HEK293 (cell line): ENCODE measurements at regions not wholly inside any gene's neighbourhood (a gene's known extent, or its start where the extent isn't known, plus 50 kb on each side); places are given as distances from the start of the nearest gene placed in this dataset.

Experiments
- CTCF ChIA-PET: fragments of 350-600 bp; formaldehyde crosslinking; extraction: SDS; loops from one replicate; lab custom pipeline; 2021; ENCODE audit warnings: antibody characterized with exemption; lab: Yijun Ruan, JAX
- POLR2A ChIA-PET: fragments of 300-600 bp; formaldehyde crosslinking; extraction: SDS; loops from one replicate; lab custom pipeline; 2020; ENCODE audit warnings: antibody characterized with exemption, inconsistent platforms; lab: Yijun Ruan, JAX
- H3K27ac ChIP-seq: fragments of 200-500 bp; sonication (Bioruptor generic); 2 replicates; pipeline ENCODE4 v1.5.1; 2014; ENCODE audit warnings: low read depth, low read length, control low read depth, inconsistent platforms; ENCODE audit errors: extremely low read depth
- H3K36me3 ChIP-seq, 2 experiments: fragments of 200-500 bp in 1 of 2; sonication (Bioruptor generic) in 1 of 2; 1 replicate in 1 of 2; 2 replicates in 1 of 2; pipeline ENCODE4 v1.5.1; 2014 to 2017; ENCODE audit warnings: inconsistent platforms in 2 of 2, low read length in 2 of 2; ENCODE audit not compliant: control insufficient read depth in 2 of 2, insufficient read depth in 1 of 2
- H3K4me1 ChIP-seq: fragments of 200-500 bp; sonication (Bioruptor generic); 2 replicates; pipeline ENCODE4 v1.5.1; 2014; ENCODE audit warnings: mild to moderate bottlenecking, low read length, inconsistent platforms; ENCODE audit not compliant: control insufficient read depth, insufficient read depth
- H3K4me3 ChIP-seq: 2 replicates; pipeline ENCODE4 v1.5.1; 2011; ENCODE audit warnings: low read depth, mild to moderate bottlenecking, control low read depth, low read length, moderate library complexity
- H3K9me3 ChIP-seq: fragments of 200-500 bp; sonication (Bioruptor generic); 2 replicates; pipeline ENCODE4 v1.5.1; 2014; ENCODE audit warnings: low read depth, low read length, inconsistent platforms; ENCODE audit not compliant: control insufficient read depth, insufficient read depth
- BCL11B ChIP-seq: fragments of 450-650 bp; formaldehyde crosslinking; IDR thresholded peaks from 2 replicates; pipeline ENCODE4 v1.5.1; 2016; ENCODE audit warnings: low read depth, missing biosample characterization, missing genetic modification characterization
- KLF1 ChIP-seq: fragments of 450-650 bp; formaldehyde crosslinking; IDR thresholded peaks from 2 replicates; pipeline ENCODE4 v1.5.1; 2016; ENCODE audit warnings: missing biosample characterization, missing genetic modification characterization
- OVOL3 ChIP-seq: fragments of 450-650 bp; formaldehyde crosslinking; IDR thresholded peaks from 2 replicates; pipeline ENCODE4 v1.5.1; 2016; ENCODE audit warnings: missing biosample characterization, missing genetic modification characterization
- ZFHX2 ChIP-seq: fragments of 450-650 bp; formaldehyde crosslinking; conservative IDR thresholded peaks from 2 replicates; pipeline ENCODE4 v1.5.1; 2016; ENCODE audit warnings: missing biosample characterization, missing genetic modification characterization
- ZIC2 ChIP-seq: fragments of 450-650 bp; formaldehyde crosslinking; IDR thresholded peaks from 2 replicates; pipeline ENCODE4 v1.5.1; 2016; ENCODE audit warnings: missing biosample characterization, missing genetic modification characterization
- ZNF112 ChIP-seq: fragments of 450-650 bp; formaldehyde crosslinking; IDR thresholded peaks from 2 replicates; pipeline ENCODE4 v1.5.0; 2017; ENCODE audit warnings: missing biosample characterization, missing genetic modification characterization
- ZNF155 ChIP-seq: fragments of 450-650 bp; formaldehyde crosslinking; IDR thresholded peaks from 2 replicates; pipeline ENCODE4 v1.5.1; 2016; ENCODE audit warnings: missing biosample characterization, missing genetic modification characterization
- ZNF16 ChIP-seq: fragments of 450-650 bp; formaldehyde crosslinking; IDR thresholded peaks from 2 replicates; pipeline ENCODE4 v1.5.1; 2016; ENCODE audit warnings: low read depth, missing biosample characterization, missing genetic modification characterization
- ZNF2 ChIP-seq: fragments of 450-650 bp; formaldehyde crosslinking; IDR thresholded peaks from 2 replicates; pipeline ENCODE4 v1.5.1; 2016; ENCODE audit warnings: missing biosample characterization, missing genetic modification characterization
- ZNF274 ChIP-seq, 2 experiments: fragments of 200-500 bp in 1 of 2; fragments of 450-650 bp in 1 of 2; sonication (Bioruptor generic) in 1 of 2; formaldehyde crosslinking in 1 of 2; IDR thresholded peaks; 2 replicates each; pipeline versions ENCODE4 v1.5.1 to v1.6.1; 2014 to 2016; ENCODE audit warnings: borderline replicate concordance in 1 of 2, inconsistent platforms in 1 of 2, low read length in 1 of 2, missing biosample characterization in 1 of 2, missing genetic modification characterization in 1 of 2
- ZNF350 ChIP-seq: fragments of 450-650 bp; formaldehyde crosslinking; IDR thresholded peaks from 2 replicates; pipeline ENCODE4 v1.5.0; 2017; ENCODE audit warnings: missing biosample characterization, mild to moderate bottlenecking, missing genetic modification characterization
- ZNF366 ChIP-seq: fragments of 450-650 bp; formaldehyde crosslinking; conservative IDR thresholded peaks from 2 replicates; pipeline ENCODE4 v1.5.1; 2016; ENCODE audit warnings: missing biosample characterization, missing genetic modification characterization
- ZNF426 ChIP-seq: fragments of 450-650 bp; formaldehyde crosslinking; IDR thresholded peaks from 2 replicates; pipeline ENCODE4 v1.5.1; 2017; ENCODE audit warnings: missing biosample characterization, missing genetic modification characterization, mild to moderate bottlenecking, inconsistent platforms, moderate library complexity
- ZNF560 ChIP-seq: fragments of 450-650 bp; formaldehyde crosslinking; IDR thresholded peaks from 2 replicates; pipeline ENCODE4 v1.5.1; 2017; ENCODE audit warnings: missing biosample characterization, missing genetic modification characterization, borderline replicate concordance
- ZNF600 ChIP-seq: fragments of 450-650 bp; formaldehyde crosslinking; IDR thresholded peaks from 2 replicates; pipeline ENCODE4 v1.5.1; 2016; ENCODE audit warnings: missing biosample characterization, missing genetic modification characterization
- ZNF777 ChIP-seq: fragments of 450-650 bp; formaldehyde crosslinking; IDR thresholded peaks from 2 replicates; pipeline ENCODE4 v1.5.1; 2017; ENCODE audit warnings: missing biosample characterization, missing genetic modification characterization, borderline replicate concordance
- ZNF830 ChIP-seq: fragments of 450-650 bp; IDR thresholded peaks from 2 replicates; pipeline ENCODE4 v1.5.0; 2018; ENCODE audit warnings: missing biosample characterization, missing genetic modification characterization, low read depth, mild to moderate bottlenecking, moderate library complexity
- ZSCAN16 ChIP-seq: fragments of 450-650 bp; formaldehyde crosslinking; IDR thresholded peaks from 2 replicates; pipeline ENCODE4 v1.5.1; 2016; ENCODE audit warnings: missing biosample characterization, missing genetic modification characterization
- TF ChIP-seq, protein P1 (sequence below): fragments of 450-650 bp; formaldehyde crosslinking; IDR thresholded peaks from 2 replicates; pipeline ENCODE4 v1.5.1; 2016; ENCODE audit warnings: missing biosample characterization, missing genetic modification characterization, borderline replicate concordance
- TF ChIP-seq, protein P2 (sequence below): fragments of 450-650 bp; formaldehyde crosslinking; IDR thresholded peaks from 2 replicates; pipeline ENCODE4 v1.5.1; 2016; ENCODE audit warnings: missing biosample characterization, missing genetic modification characterization

DNA sequence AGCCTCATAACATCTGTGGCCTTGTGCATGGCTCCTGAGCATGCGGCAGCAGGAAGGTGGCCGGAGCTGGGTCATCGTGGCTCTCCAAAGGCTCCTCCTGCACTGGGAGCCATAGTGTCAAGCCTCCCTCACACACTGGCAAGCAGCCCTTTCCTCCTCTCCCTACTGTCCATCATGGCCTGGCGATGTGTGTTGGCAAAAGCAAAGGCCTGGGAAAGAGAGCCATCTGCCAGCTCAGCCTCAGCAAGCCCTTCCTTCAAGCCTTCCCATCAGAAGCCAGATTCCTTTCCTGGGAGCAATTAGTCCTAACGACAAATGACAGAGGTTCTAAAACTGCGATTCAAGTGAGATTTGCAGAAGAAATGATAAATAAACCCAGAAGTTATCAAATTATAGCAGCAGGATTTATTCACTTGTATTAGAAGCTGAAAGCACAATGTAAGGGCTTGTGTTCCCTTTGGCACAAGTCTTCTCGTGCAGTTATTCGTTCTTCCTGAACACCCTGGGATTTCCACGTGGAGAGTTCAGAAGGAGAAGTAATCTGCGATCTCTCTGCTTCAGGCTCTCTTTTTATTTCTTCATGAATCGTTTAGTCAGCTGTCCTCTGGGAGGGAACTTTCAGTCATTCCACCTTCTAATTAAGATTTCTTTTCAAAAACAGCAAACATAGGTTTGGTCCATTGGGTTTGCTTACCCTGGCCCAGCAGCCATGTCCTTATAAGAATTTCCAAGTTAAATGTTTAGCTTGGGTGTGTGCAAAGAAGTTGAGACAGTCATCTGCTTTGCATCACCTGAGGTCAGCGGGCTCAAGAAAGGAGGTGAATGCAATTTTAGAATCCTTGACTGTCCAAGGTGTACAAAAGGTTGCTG, 110.3 kb upstream of the TMC3 start:
- ChIA-PET CTCF (interaction anchor here (0.6 to 0.8 kb wide), 4 partner anchors 92 to 714 kb away, joined by 3 to 4 read pairs (median 4); no protein-coding TSS in a partner anchor), POLR2A (no interaction called here)
- no peak for TF ChIP-seq ZNF16 (tag by site-specific recombination)
- no peak for TF ChIP-seq ZNF274 (IDR thresholded peaks at IDR 0.05; ENCODE audit: low read length)
- TF ChIP-seq ZNF274 (tag by site-specific recombination; IDR thresholded peaks at IDR 0.05; ENCODE audit: borderline replicate concordance), result no peak
- TF ChIP-seq, protein P1, sequence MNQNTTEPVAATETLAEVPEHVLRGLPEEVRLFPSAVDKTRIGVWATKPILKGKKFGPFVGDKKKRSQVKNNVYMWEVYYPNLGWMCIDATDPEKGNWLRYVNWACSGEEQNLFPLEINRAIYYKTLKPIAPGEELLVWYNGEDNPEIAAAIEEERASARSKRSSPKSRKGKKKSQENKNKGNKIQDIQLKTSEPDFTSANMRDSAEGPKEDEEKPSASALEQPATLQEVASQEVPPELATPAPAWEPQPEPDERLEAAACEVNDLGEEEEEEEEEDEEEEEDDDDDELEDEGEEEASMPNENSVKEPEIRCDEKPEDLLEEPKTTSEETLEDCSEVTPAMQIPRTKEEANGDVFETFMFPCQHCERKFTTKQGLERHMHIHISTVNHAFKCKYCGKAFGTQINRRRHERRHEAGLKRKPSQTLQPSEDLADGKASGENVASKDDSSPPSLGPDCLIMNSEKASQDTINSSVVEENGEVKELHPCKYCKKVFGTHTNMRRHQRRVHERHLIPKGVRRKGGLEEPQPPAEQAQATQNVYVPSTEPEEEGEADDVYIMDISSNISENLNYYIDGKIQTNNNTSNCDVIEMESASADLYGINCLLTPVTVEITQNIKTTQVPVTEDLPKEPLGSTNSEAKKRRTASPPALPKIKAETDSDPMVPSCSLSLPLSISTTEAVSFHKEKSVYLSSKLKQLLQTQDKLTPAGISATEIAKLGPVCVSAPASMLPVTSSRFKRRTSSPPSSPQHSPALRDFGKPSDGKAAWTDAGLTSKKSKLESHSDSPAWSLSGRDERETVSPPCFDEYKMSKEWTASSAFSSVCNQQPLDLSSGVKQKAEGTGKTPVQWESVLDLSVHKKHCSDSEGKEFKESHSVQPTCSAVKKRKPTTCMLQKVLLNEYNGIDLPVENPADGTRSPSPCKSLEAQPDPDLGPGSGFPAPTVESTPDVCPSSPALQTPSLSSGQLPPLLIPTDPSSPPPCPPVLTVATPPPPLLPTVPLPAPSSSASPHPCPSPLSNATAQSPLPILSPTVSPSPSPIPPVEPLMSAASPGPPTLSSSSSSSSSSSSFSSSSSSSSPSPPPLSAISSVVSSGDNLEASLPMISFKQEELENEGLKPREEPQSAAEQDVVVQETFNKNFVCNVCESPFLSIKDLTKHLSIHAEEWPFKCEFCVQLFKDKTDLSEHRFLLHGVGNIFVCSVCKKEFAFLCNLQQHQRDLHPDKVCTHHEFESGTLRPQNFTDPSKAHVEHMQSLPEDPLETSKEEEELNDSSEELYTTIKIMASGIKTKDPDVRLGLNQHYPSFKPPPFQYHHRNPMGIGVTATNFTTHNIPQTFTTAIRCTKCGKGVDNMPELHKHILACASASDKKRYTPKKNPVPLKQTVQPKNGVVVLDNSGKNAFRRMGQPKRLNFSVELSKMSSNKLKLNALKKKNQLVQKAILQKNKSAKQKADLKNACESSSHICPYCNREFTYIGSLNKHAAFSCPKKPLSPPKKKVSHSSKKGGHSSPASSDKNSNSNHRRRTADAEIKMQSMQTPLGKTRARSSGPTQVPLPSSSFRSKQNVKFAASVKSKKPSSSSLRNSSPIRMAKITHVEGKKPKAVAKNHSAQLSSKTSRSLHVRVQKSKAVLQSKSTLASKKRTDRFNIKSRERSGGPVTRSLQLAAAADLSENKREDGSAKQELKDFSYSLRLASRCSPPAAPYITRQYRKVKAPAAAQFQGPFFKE (tag by site-specific recombination), result no peak
- no peak for TF ChIP-seq ZNF2 (tag by site-specific recombination)
- no peak for TF ChIP-seq ZNF600 (tag by site-specific recombination)
- TF ChIP-seq BCL11B (tag by site-specific recombination), result no peak
- TF ChIP-seq ZSCAN16 (tag by site-specific recombination), result no peak
- TF ChIP-seq, protein P2, sequence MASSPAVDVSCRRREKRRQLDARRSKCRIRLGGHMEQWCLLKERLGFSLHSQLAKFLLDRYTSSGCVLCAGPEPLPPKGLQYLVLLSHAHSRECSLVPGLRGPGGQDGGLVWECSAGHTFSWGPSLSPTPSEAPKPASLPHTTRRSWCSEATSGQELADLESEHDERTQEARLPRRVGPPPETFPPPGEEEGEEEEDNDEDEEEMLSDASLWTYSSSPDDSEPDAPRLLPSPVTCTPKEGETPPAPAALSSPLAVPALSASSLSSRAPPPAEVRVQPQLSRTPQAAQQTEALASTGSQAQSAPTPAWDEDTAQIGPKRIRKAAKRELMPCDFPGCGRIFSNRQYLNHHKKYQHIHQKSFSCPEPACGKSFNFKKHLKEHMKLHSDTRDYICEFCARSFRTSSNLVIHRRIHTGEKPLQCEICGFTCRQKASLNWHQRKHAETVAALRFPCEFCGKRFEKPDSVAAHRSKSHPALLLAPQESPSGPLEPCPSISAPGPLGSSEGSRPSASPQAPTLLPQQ, result no peak
- no peak for TF ChIP-seq ZNF777
- no peak for TF ChIP-seq OVOL3 (tag by site-specific recombination)
- no peak for TF ChIP-seq ZNF426
- no peak for TF ChIP-seq ZNF830 (tag by site-specific recombination)
- no peak for TF ChIP-seq ZNF560 (tag by site-specific recombination)
- no peak for TF ChIP-seq ZFHX2 (tag by site-specific recombination)
- TF ChIP-seq ZNF366 (tag by site-specific recombination), result no peak
- no peak for TF ChIP-seq ZIC2
- TF ChIP-seq KLF1, result no peak
- TF ChIP-seq ZNF155 (tag by site-specific recombination), result no peak
- TF ChIP-seq ZNF350 (tag by site-specific recombination), result no peak
- no peak for TF ChIP-seq ZNF112 (tag by site-specific recombination)
- no peak overlapping the region for H3K27ac ChIP-seq
- no peak overlapping the region for H3K4me3 ChIP-seq
- H3K36me3 ChIP-seq, result no peaks in the 10 kb centered on the region
- H3K9me3 ChIP-seq, result no peaks in the 10 kb centered on the region
- no peaks in the 10 kb centered on the region for H3K4me1 ChIP-seq
